Endodermal cell (in vitro differentiated cells): ENCODE measurements at regions not wholly inside any gene's neighbourhood (a gene's known extent, or its start where the extent isn't known, plus 50 kb on each side); places are given as distances from the start of the nearest gene placed in this dataset.

Source experiments
- DNase-seq: peaks from one replicate; pipeline ENCODE4 v3.0.0-alpha.2; 2017
- H3K27ac ChIP-seq: 2 replicates; pipeline ENCODE4 v1.5.1; 2013; ENCODE audit warnings: mild to moderate bottlenecking, low read depth, low read length, moderate library complexity
- H3K27me3 ChIP-seq: 2 replicates; pipeline ENCODE4 v1.6.1; 2013; ENCODE audit warnings: mild to moderate bottlenecking, low read length, moderate library complexity; ENCODE audit not compliant: insufficient read depth, control insufficient read depth, poor library complexity, severe bottlenecking
- H3K36me3 ChIP-seq: 2 replicates; pipeline ENCODE4 v1.7.0; 2013; ENCODE audit warnings: mild to moderate bottlenecking, low read length, moderate library complexity; ENCODE audit not compliant: control insufficient read depth, insufficient read depth
- H3K4me1 ChIP-seq: one replicate; pipeline ENCODE4 v1.7.0; 2013; ENCODE audit warnings: low read length; ENCODE audit not compliant: control insufficient read depth, insufficient read depth
- H3K4me3 ChIP-seq: 2 replicates; pipeline ENCODE4 v1.5.1; 2013; ENCODE audit warnings: mild to moderate bottlenecking, low read length, moderate library complexity
- H3K9ac ChIP-seq: 2 replicates; pipeline ENCODE4 v1.6.1; 2013; ENCODE audit warnings: mild to moderate bottlenecking, low read length, moderate library complexity; ENCODE audit not compliant: poor library complexity, severe bottlenecking; ENCODE audit errors: extremely low read depth
- H3K9me3 ChIP-seq: 2 replicates; pipeline ENCODE4 v1.6.1; 2013; ENCODE audit warnings: mild to moderate bottlenecking, low read length, moderate library complexity; ENCODE audit not compliant: control insufficient read depth
- H3K27ac Mint-ChIP-seq: 2 replicates; pipeline ENCODE4 v1.8.0; 2020; ENCODE audit warnings: mixed read lengths
- H3K27me3 Mint-ChIP-seq: 2 replicates; pipeline ENCODE4 v1.8.0; 2021; ENCODE audit warnings: mild to moderate bottlenecking, mixed read lengths; ENCODE audit not compliant: insufficient read depth
- H3K36me3 Mint-ChIP-seq: 2 replicates; pipeline ENCODE4 v1.8.0; 2020; ENCODE audit warnings: low read depth, mixed read lengths
- H3K4me1 Mint-ChIP-seq: 2 replicates; pipeline ENCODE4 v1.8.0; 2020; ENCODE audit warnings: mixed read lengths
- H3K4me3 Mint-ChIP-seq: 2 replicates; pipeline ENCODE4 v1.8.0; 2020; ENCODE audit warnings: mild to moderate bottlenecking, moderate library complexity, mixed read lengths
- H3K9me3 Mint-ChIP-seq: 2 replicates; pipeline ENCODE4 v1.8.0; 2020; ENCODE audit warnings: mild to moderate bottlenecking, mixed read lengths
- CTCF ChIP-seq: fragments of 200-600 bp; sonication (generic); conservative IDR thresholded peaks from 2 replicates; pipeline ENCODE4 v1.5.0; 2021; ENCODE audit warnings: antibody characterized with exemption, mild to moderate bottlenecking
- WGBS, 2 experiments: methylation state at CpG; one replicate each; pipeline versions ENCODE4 v1.1.5 to v1.1.7; 2013; ENCODE audit warnings: missing lambda C conversion rate in 2 of 2, mixed read lengths in 1 of 2; ENCODE audit not compliant: insufficient coverage in 1 of 2, insufficient read length in 1 of 2; 5-methylcytosine and 5-hydroxymethylcytosine counted together

GRCh38 chr16:6427621-6428020 lies 905.0 kb upstream of the RBFOX1 start:
- Mint-ChIP-seq H3K27ac (no peak overlapping the region), H3K36me3 (no peaks in the 10 kb centered on the region), H3K4me3 (no peak overlapping the region), H3K9me3 (no peaks in the 10 kb centered on the region), H3K4me1 (no peaks in the 10 kb centered on the region), H3K27me3 (no peaks in the 10 kb centered on the region)
- DNase-seq, result no peak
- H3K9ac ChIP-seq, result no peak overlapping the region
- H3K36me3 ChIP-seq, result no peaks in the 10 kb centered on the region
- no peak overlapping the region for H3K27ac ChIP-seq
- H3K27me3 ChIP-seq, result no peaks in the 10 kb centered on the region
- TF ChIP-seq CTCF, result no peak
- WGBS, 2 experiments, result 90 to 100% methylated on average over 1 to 3 of the region's 3 CpGs
- H3K4me1 ChIP-seq, result no peaks in the 10 kb centered on the region
- no peaks in the 10 kb centered on the region for H3K9me3 ChIP-seq
- H3K4me3 ChIP-seq, result no peak overlapping the region

GRCh38 chr16:6407596-6407995 lies 925.0 kb upstream of the RBFOX1 start:
- Histone ChIP-seq H3K27ac (no peak overlapping the region), H3K27me3 (no peaks in the 10 kb centered on the region), H3K9ac (no peak overlapping the region), H3K9me3 (peaks cover 15% of the 10 kb centered on the region), H3K4me3 (no peak overlapping the region), H3K4me1 (peaks cover 2% of the 10 kb centered on the region), H3K36me3 (no peaks in the 10 kb centered on the region)
- Mint-ChIP-seq H3K9me3 (peaks cover 7% of the 10 kb centered on the region), H3K27me3 (no peaks in the 10 kb centered on the region), H3K4me1 (peaks cover 10% of the 10 kb centered on the region), H3K36me3 (no peaks in the 10 kb centered on the region), H3K27ac (no peak overlapping the region), H3K4me3 (no peak overlapping the region)
- 95 to 100% methylated on average over 2 to 3 of the region's 3 CpGs for WGBS, 2 experiments
- DNase-seq, result no peak
- no peak for TF ChIP-seq CTCF

- peaks cover 7% of the 10 kb centered on the region for H3K9me3 Mint-ChIP-seq
Measured at GRCh38 chr16:6406028-6406427, 926.6 kb upstream of the RBFOX1 start.

More at GRCh38 chr16:6406028-6406427, 926.6 kb upstream of the RBFOX1 start:
- Mint-ChIP-seq H3K36me3 (no peaks in the 10 kb centered on the region), H3K4me1 (peaks cover 14% of the 10 kb centered on the region), H3K4me3 (no peak overlapping the region), H3K27me3 (no peaks in the 10 kb centered on the region), H3K27ac (no peak overlapping the region)
- H3K4me1 ChIP-seq, result peaks cover 7% of the 10 kb centered on the region
- no peaks in the 10 kb centered on the region for H3K36me3 ChIP-seq
- TF ChIP-seq CTCF, result no peak
- no peak overlapping the region for H3K27ac ChIP-seq
- H3K9me3 ChIP-seq, result peaks cover 15% of the 10 kb centered on the region
- WGBS, 2 experiments, result 83 to 90% methylated on average over 1 of the region's 1 CpG
- H3K4me3 ChIP-seq, result no peak overlapping the region
- DNase-seq, result no peak
- no peak overlapping the region for H3K9ac ChIP-seq
- H3K27me3 ChIP-seq, result no peaks in the 10 kb centered on the region
